HPDE6-E6E7 (cell line): ENCODE measurements at regions not wholly inside any gene's neighbourhood (a gene's known extent, or its start where the extent isn't known, plus 50 kb on each side); places are given as distances from the start of the nearest gene placed in this dataset.
A peak's percentile ranks its signal among the peaks of the same experiment; 100 is the strongest.

Source experiments
- DNase-seq: peaks from one replicate; pipeline ENCODE4 v3.0.0; 2011; ENCODE audit warnings: missing footprints; ENCODE audit errors: extremely low spot score

GRCh38 chr6:5946701-5947100 is 60.0 kb downstream of the NRN1 start:
- DNase-seq: no peak

- no peak for DNase-seq
Measured at GRCh38 chr6:5946181-5946580, 60.5 kb downstream of the NRN1 start.

- no peak for DNase-seq
Measured at GRCh38 chr6:5943591-5943990, 63.1 kb downstream of the NRN1 start.

- no peak for DNase-seq
Measured at GRCh38 chr6:5942591-5942990, 64.1 kb downstream of the NRN1 start.

GRCh38 chr6:5941188-5941587 is 65.5 kb downstream of the NRN1 start:
- DNase-seq: no peak

- DNase-seq: no peak
Measured at GRCh38 chr6:5938934-5939333, 67.8 kb downstream of the NRN1 start.

- no peak for DNase-seq
Measured at GRCh38 chr6:5937936-5938706, 68.6 kb downstream of the NRN1 start.

- no peak for DNase-seq
Measured at GRCh38 chr6:5937169-5937909, 69.4 kb downstream of the NRN1 start.

GRCh38 chr6:5936631-5937030 is 70.1 kb downstream of the NRN1 start:
- no peak for DNase-seq

- no peak for DNase-seq
Measured at GRCh38 chr6:5936140-5936539, 70.6 kb downstream of the NRN1 start.

GRCh38 chr6:5930968-5931367 is 75.8 kb downstream of the NRN1 start:
- no peak for DNase-seq

- DNase-seq: peak; percentile 35
Measured at GRCh38 chr6:5930143-5930770, 76.5 kb downstream of the NRN1 start.

GRCh38 chr6:5923840-5924239 is 82.9 kb downstream of the NRN1 start:
- DNase-seq: no peak

- DNase-seq: no peak
Measured at GRCh38 chr6:5922230-5922629, 84.5 kb downstream of the NRN1 start.

GRCh38 chr6:5909721-5910120 is 97.0 kb downstream of the NRN1 start:
- DNase-seq: no peak

- no peak for DNase-seq
Measured at GRCh38 chr6:5906842-5907241, 99.9 kb downstream of the NRN1 start.

GRCh38 chr6:5906340-5906670 is 100.4 kb downstream of the NRN1 start:
- DNase-seq: no peak

GRCh38 chr6:5905431-5906339 is 101.0 kb downstream of the NRN1 start:
- no peak for DNase-seq

- no peak for DNase-seq
Measured at GRCh38 chr6:5904532-5904931, 102.2 kb downstream of the NRN1 start.

GRCh38 chr6:5899216-5900045 is 107.3 kb downstream of the NRN1 start:
- no peak for DNase-seq

- no peak for DNase-seq
Measured at GRCh38 chr6:5898563-5898962, 108.2 kb downstream of the NRN1 start.
